ENCODE measurements at regions not wholly inside any gene's neighbourhood (a gene's known extent, or its start where the extent isn't known, plus 50 kb on each side); places are given as distances from the start of the nearest gene placed in this dataset.

DNA sequence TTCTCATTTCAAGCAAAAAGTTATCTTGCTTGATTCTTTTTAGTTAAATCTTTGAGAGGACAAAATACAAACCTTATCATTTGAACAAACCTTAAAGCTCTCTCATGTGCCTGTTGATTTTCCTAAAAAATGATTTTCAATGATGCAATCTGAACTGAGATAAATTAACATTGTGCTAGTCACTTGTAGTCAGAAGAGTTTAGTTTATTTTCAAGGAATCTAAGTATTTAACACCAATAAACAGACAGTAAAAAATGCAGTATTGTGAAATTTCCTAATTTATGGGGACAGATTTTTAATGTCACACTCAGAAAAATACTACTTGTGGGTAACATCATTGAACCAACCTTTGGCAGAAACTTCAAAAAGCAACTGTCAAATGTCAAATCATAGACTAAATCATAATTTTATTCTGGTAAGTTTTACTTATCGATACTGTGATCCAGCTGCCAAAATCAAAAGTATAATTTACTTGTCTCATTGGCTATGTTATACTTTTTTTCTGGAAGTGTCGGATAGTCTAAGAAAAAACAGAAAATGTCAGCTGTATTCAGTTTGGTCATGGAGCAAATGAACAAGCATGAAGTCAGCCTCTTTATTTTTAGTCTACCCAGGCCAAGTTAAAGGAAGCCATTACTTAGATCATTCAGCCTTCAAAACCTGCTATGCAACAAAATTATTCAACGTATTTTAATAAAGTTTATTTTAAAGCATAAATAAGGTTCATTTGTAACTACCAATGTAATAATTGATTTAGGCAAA is 52.4 kb upstream of the FNDC3B start:
- TF ChIP-seq, protein P1, sequence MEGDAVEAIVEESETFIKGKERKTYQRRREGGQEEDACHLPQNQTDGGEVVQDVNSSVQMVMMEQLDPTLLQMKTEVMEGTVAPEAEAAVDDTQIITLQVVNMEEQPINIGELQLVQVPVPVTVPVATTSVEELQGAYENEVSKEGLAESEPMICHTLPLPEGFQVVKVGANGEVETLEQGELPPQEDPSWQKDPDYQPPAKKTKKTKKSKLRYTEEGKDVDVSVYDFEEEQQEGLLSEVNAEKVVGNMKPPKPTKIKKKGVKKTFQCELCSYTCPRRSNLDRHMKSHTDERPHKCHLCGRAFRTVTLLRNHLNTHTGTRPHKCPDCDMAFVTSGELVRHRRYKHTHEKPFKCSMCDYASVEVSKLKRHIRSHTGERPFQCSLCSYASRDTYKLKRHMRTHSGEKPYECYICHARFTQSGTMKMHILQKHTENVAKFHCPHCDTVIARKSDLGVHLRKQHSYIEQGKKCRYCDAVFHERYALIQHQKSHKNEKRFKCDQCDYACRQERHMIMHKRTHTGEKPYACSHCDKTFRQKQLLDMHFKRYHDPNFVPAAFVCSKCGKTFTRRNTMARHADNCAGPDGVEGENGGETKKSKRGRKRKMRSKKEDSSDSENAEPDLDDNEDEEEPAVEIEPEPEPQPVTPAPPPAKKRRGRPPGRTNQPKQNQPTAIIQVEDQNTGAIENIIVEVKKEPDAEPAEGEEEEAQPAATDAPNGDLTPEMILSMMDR (IDR thresholded peaks at IDR 0.05; ENCODE audit: insufficient read depth, low read length): no peak
- TF ChIP-seq SPI1 (IDR thresholded peaks at IDR 0.05; ENCODE audit: borderline replicate concordance, low read depth) (no peak), POLR2AphosphoS5 (IDR thresholded peaks at IDR 0.05; ENCODE audit: low read depth) (no peak)
- TF ChIP-seq, protein P2, sequence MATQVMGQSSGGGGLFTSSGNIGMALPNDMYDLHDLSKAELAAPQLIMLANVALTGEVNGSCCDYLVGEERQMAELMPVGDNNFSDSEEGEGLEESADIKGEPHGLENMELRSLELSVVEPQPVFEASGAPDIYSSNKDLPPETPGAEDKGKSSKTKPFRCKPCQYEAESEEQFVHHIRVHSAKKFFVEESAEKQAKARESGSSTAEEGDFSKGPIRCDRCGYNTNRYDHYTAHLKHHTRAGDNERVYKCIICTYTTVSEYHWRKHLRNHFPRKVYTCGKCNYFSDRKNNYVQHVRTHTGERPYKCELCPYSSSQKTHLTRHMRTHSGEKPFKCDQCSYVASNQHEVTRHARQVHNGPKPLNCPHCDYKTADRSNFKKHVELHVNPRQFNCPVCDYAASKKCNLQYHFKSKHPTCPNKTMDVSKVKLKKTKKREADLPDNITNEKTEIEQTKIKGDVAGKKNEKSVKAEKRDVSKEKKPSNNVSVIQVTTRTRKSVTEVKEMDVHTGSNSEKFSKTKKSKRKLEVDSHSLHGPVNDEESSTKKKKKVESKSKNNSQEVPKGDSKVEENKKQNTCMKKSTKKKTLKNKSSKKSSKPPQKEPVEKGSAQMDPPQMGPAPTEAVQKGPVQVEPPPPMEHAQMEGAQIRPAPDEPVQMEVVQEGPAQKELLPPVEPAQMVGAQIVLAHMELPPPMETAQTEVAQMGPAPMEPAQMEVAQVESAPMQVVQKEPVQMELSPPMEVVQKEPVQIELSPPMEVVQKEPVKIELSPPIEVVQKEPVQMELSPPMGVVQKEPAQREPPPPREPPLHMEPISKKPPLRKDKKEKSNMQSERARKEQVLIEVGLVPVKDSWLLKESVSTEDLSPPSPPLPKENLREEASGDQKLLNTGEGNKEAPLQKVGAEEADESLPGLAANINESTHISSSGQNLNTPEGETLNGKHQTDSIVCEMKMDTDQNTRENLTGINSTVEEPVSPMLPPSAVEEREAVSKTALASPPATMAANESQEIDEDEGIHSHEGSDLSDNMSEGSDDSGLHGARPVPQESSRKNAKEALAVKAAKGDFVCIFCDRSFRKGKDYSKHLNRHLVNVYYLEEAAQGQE (IDR thresholded peaks at IDR 0.05; ENCODE audit: insufficient replicate concordance, low read depth): no peak

Measured in HL-60 (cell line).